Activated gamma-delta T cell treated with anti-CD3 and anti-CD28 coated beads, Interleukin-2, amount 50 U/mL, for 16 hours (primary cell): ENCODE measurements at regions not wholly inside any gene's neighbourhood (a gene's known extent, or its start where the extent isn't known, plus 50 kb on each side); places are given as distances from the start of the nearest gene placed in this dataset.

ENCODE experiments used
- DNase-seq: peaks from one replicate; pipeline ENCODE4 v3.0.0-alpha.2; 2020; ENCODE audit warnings: low read depth

GRCh38 chr12:92496790-92497189 is 206.0 kb upstream of the PLEKHG7 start:
- no peak for DNase-seq

GRCh38 chr12:92495108-92495507 is 207.7 kb upstream of the PLEKHG7 start:
- DNase-seq = no peak

GRCh38 chr12:92493816-92494215 is 209.0 kb upstream of the PLEKHG7 start:
- DNase-seq = no peak

DNA sequence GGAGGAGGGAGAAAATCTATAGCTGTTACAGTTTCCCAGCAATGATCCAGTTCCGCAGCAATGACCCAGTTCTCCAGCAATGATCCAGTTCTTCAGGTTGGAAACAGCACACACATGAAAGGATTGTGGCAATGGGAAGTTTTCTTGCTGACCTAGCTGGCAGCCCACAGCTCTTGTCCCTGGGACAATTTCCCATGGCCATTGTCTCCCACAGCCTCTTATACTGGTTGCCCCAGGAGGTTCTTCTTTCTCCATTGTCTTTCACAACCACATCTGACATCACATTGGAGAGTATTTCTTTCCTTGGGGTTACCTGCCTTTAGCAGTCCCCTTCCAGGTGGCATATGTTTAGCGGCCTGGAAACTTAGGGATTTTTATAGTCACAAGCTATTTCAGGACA is 209.8 kb upstream of the PLEKHG7 start:
- DNase-seq = no peak

DNA sequence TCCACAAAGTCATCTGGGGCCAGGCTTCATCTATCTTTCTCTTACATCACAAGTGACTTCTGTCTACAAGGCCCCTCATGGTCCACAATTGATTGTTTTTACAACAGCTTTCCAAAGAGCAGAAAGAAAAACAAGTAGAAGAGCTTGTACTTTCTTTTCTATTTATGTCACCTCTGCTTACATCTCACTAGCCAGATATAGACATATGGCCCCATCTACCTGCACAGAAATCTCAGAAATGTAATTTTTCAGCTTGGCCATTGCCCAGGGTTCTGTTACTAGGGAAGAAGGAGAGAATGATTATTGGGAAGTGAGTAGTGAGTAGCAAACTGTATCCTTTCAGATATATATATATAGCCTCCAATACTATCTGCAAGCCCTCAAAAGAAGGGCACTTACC is 210.5 kb upstream of the PLEKHG7 start:
- DNase-seq = no peak

DNA sequence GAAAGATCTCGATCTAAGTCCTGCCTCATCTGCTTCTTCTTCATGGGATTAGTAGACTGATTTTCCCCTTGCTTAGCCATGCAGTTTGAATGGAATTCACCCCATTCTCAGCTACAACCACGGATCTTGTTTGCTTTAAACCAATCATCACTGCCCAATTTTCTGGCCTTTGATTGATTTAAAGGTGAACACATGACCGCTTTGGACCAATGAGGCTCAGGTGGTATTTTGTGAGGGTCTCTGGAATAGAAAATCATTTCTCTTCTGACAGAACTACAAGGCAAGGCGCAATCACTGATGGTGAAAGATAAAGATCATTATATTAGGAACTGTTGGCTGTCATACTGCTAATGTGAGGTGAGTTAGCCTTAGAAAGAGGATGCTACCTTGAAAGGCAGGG is 213.0 kb upstream of the PLEKHG7 start:
- no peak for DNase-seq

DNA sequence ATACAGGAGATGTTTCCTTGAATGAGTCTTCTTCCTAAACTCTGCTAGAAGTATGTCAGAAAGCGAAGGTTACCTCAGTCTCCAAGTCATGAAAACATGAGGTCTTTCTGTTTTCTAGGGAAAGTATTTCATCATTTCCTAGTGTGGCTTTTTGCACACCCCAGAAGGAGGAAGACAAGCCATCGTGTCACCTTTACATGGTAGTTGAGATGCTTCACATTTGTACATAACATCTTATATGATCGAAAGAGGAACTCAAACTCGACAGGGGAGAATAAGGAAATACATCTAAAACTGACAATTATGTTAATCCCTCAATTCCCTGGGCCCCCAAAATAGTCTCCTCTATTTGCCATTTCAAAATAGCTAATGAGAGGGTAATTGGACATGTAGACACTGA is 214.1 kb upstream of the PLEKHG7 start:
- DNase-seq = no peak

DNA sequence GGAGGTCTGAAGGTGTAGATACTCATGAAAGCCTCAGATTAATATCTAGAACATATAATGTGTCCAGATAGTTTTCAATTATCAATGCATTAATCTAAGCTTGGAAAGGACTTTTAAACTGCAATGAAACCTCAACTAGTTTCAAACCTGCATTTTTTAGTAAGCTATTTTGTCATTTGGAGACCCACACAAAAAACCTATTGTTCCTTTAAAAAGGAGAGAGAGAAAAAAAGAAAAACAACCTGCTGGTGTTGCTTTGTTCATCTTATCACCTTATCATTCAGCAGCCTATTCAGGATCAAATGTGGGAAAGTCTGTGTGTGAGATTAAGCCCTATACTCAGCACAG is 215.7 kb upstream of the PLEKHG7 start:
- DNase-seq = no peak

GRCh38 chr12:92486443-92487137 is 216.2 kb upstream of the PLEKHG7 start:
- no peak for DNase-seq

GRCh38 chr12:92485351-92486348 is 217.1 kb upstream of the PLEKHG7 start:
- DNase-seq = no peak

GRCh38 chr12:92482599-92482998 is 220.2 kb upstream of the PLEKHG7 start:
- no peak for DNase-seq

- DNase-seq = no peak
Observed at GRCh38 chr12:92481066-92481465, 221.7 kb upstream of the PLEKHG7 start.

DNA sequence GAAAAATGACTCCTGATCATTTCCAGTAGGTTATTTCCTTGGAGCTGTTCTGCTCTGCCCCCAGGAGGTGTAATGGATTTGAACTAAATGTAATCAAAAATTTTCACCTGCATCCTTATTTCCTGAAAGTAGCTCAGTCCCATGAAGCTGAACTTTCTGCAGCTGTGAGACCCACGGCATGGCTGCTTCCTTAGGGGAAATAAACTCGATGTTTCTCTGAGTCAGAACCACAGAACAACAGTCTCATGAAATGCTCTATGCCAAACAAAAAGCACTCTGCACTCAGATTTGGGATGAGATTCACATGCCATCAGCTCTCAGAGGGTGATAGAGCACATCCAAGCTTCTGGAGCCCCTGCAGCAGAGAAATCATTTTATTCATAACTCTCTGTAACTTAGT is 224.1 kb upstream of the PLEKHG7 start:
- DNase-seq = no peak

DNA sequence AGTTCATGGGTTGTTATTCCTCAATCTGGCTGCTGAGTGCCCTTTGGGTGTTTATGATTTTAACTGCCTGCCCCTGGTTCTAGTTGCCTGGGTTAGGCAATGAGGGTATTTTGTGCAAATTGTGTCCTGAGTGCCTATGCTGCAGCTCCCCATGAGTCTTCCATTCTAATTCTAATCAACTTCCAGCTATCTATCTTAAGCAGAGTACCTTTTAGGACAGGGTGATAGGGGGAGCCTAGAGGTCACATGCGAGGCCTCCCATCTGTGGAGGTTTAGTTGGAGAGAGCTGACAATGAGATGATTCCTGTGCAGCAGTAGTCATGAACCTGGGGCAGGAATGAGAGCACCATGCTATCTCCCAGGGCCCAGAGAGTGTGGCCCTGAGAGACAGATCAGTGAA is 225.9 kb upstream of the PLEKHG7 start:
- DNase-seq = no peak

- no peak for DNase-seq
Observed at GRCh38 chr12:92473564-92473963, 229.2 kb upstream of the PLEKHG7 start.

GRCh38 chr12:92472201-92472600 is 230.6 kb upstream of the PLEKHG7 start:
- no peak for DNase-seq

DNA sequence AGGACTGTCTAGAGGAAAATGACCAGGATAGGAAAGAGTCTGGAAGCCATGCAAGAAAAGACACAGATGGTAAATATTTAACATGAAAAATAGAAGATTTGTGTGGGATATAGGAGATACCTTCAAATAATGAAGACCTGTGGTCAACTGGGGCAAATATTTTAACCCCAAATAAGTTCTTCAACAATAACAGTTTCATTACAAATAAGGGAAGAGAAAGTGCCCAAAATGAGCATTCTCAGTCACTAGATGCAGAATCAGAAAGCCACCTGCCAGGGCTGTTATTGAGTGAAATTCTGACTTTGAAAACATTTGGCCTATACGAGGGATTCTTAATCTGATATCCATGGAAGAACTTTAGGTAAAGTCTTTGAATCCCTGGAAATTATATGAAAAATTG is 231.2 kb upstream of the PLEKHG7 start:
- DNase-seq = no peak

DNA sequence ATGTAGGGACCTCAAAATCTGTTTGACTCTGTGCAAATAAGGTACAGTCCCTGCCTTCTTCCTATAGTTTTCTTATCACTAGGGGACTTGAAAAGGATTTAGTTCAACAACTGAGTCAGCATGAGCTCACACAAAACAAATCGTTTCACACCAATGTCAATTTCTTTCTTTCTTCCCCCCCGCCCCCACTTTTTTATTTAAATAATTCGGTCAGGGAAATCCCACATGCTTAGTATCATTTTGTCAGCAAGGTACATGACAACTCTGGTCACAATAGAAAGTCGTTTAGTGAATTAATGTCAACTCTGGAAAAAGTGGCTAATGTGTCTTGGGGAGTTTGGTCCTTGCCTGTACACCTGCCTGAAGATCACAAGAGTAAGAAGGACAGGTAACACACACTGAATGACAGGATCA is 232.2 kb upstream of the PLEKHG7 start:
- DNase-seq = no peak

DNA sequence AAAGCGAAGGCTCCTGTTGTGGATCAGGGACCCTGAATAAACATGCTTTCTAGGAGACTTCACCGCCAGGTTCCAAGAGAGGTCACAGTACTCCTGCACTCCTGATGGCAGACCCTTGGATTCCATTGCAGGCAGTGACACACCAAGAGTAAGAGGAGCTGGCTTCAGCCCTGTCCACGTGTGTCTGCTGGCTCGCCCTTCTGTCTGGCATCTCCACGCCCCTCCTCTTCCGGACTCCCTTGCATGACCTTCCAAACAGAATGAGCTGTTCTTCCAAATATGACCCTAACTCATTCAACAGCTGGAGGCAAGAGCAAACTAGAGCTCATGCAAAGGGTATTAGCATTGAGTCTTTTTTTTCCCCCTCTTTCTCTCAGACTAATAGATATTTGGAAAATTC is 233.0 kb upstream of the PLEKHG7 start:
- no peak for DNase-seq

- DNase-seq = no peak
Observed at GRCh38 chr12:92468358-92469020, 234.3 kb upstream of the PLEKHG7 start.

DNA sequence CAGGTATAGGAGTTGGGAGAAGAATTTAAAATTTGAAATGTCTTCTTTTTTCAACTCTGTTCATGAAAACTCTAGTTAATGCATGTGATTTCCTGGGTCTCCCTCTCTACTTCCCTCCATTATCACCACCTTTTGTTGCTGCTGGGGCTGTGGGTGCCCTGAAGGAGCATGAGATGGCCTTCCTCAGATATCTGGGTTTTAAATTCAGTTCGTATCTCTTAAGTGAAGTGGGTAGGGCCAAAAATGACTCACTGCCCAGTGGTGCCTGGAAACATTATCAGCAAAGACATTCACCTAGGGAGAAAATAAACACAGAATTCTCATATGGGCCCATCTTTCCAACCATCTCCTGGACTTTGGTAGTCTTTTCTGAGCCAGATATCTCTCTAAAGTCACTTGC is 234.9 kb upstream of the PLEKHG7 start:
- DNase-seq = no peak

GRCh38 chr12:92466391-92467305 is 236.1 kb upstream of the PLEKHG7 start:
- DNase-seq = no peak
